H1 (cell line): ENCODE measurements at regions not wholly inside any gene's neighbourhood (a gene's known extent, or its start where the extent isn't known, plus 50 kb on each side); places are given as distances from the start of the nearest gene placed in this dataset.
"Not testable (repeated sequence)": the region's sequence is repeated elsewhere in the genome, so short reads cannot be mapped to it uniquely, and the experiment has no call there.

Experiments
- CTCF ChIA-PET: fragments of 300-600 bp; sonication (Branson Sonifier 250); formaldehyde crosslinking; loops from one replicate; lab custom pipeline; 2021; ENCODE audit not compliant: partially characterized antibody; lab: Charles Lee
- POLR2A ChIA-PET: fragments of 300-600 bp; sonication (Branson Sonifier 250); formaldehyde crosslinking; loops from one replicate; lab custom pipeline; 2021; ENCODE audit warnings: inconsistent platforms; ENCODE audit not compliant: partially characterized antibody; lab: Charles Lee
- DNase-seq, 2 experiments: peaks; one replicate each; pipeline versions ENCODE4 v3.0.0 to v3.0.0-alpha.2; 2010 to 2022; ENCODE audit warnings: low spot score in 2 of 2, low read depth in 1 of 2, mixed read lengths in 1 of 2
- FAIRE-seq: peaks from 2 replicates; lab custom pipeline; 2011; peaks lifted over from hg19 to GRCh38; lab: Jason Lieb, UNC
- H2AFZ ChIP-seq: 2 replicates; pipeline ENCODE4 v1.8.1; 2012; ENCODE audit warnings: low read length, inconsistent platforms
- H2AK5ac ChIP-seq: 2 replicates; pipeline ENCODE4 v1.6.1; 2013; ENCODE audit warnings: low read depth, low read length
- H2BK120ac ChIP-seq: replicated peaks from 2 replicates; pipeline ENCODE3; 2013; ENCODE audit warnings: low read depth, low read length, inconsistent platforms
- H2BK12ac ChIP-seq: 2 replicates; pipeline ENCODE4 v1.6.1; 2013; ENCODE audit warnings: low read depth, low read length
- H2BK15ac ChIP-seq: 2 replicates; pipeline ENCODE4 v1.6.1; 2013; ENCODE audit warnings: low read length
- H2BK20ac ChIP-seq: 2 replicates; pipeline ENCODE4 v1.6.1; 2013; ENCODE audit warnings: low read length
- H2BK5ac ChIP-seq: 2 replicates; pipeline ENCODE4 v1.6.1; 2013; ENCODE audit warnings: low read depth, low read length
- H3K14ac ChIP-seq: 2 replicates; pipeline ENCODE4 v1.6.1; 2013; ENCODE audit warnings: inconsistent platforms; ENCODE audit not compliant: insufficient read length
- H3K18ac ChIP-seq: 2 replicates; pipeline ENCODE4 v1.6.1; 2013; ENCODE audit warnings: low read length; ENCODE audit errors: extremely low read depth
- H3K23ac ChIP-seq: 2 replicates; pipeline ENCODE4 v1.6.1; 2013; ENCODE audit warnings: inconsistent platforms; ENCODE audit not compliant: insufficient read length
- H3K23me2 ChIP-seq: 2 replicates; pipeline ENCODE4 v1.6.1; 2013; ENCODE audit warnings: low read depth, low read length
- H3K27ac ChIP-seq: 2 replicates; pipeline ENCODE4 v1.6.1; 2011; ENCODE audit warnings: low read depth, low read length, inconsistent platforms
- H3K27me3 ChIP-seq, 4 experiments: replicated peaks in 1 of 4; 1 replicate in 1 of 4; 2 replicates in 3 of 4; pipeline versions ENCODE4 v1.6.1 to v1.8.1; 2011 to 2013; ENCODE audit warnings: low read length in 3 of 4, mild to moderate bottlenecking in 3 of 4, inconsistent platforms in 2 of 4, mixed read lengths in 2 of 4, moderate library complexity in 1 of 4; ENCODE audit not compliant: control insufficient read depth in 3 of 4, insufficient read depth in 3 of 4; ENCODE audit errors: extremely low read depth in 1 of 4
- H3K36me3 ChIP-seq, 4 experiments: 2 replicates each; pipeline versions ENCODE4 v1.6.1 to v1.8.1; 2011 to 2013; ENCODE audit warnings: mild to moderate bottlenecking in 4 of 4, low read length in 3 of 4, moderate library complexity in 2 of 4, control low read depth in 1 of 4, inconsistent platforms in 1 of 4; ENCODE audit not compliant: insufficient read depth in 4 of 4, control insufficient read depth in 2 of 4
- H3K4ac ChIP-seq: replicated peaks from 2 replicates; pipeline ENCODE3; 2013; ENCODE audit warnings: low read length, low read depth, mixed read lengths, inconsistent platforms; ENCODE audit not compliant: insufficient read length
- H3K4me1 ChIP-seq, 4 experiments: replicated peaks in 1 of 4; 1 replicate in 1 of 4; 2 replicates in 3 of 4; pipeline versions ENCODE4 v1.6.1 to v1.8.1; 2011 to 2013; ENCODE audit warnings: low read length in 3 of 4, inconsistent platforms in 2 of 4, mixed read lengths in 1 of 4; ENCODE audit not compliant: insufficient read depth in 4 of 4, control insufficient read depth in 3 of 4
- H3K4me2 ChIP-seq, 2 experiments: 2 replicates each; pipeline versions ENCODE4 v1.6.1 to v1.8.1; 2011 to 2013; ENCODE audit warnings: low read depth in 2 of 2, low read length in 2 of 2, control low read depth in 1 of 2, inconsistent platforms in 1 of 2, mild to moderate bottlenecking in 1 of 2; ENCODE audit not compliant: insufficient read depth in 1 of 2
- H3K4me3 ChIP-seq, 4 experiments: fragments of 200-600, 300-600 bp in 1 of 4; sonication (generic), shearing (Covaris generic), sonication (Bioruptor Twin) in 1 of 4; 2 replicates each; pipeline versions ENCODE4 v1.5.1 to v1.8.1; 2011 to 2016; ENCODE audit warnings: low read length in 4 of 4, low read depth in 3 of 4, control low read depth in 2 of 4, inconsistent platforms in 2 of 4, mild to moderate bottlenecking in 2 of 4, mixed read lengths in 1 of 4, moderate library complexity in 1 of 4; ENCODE audit not compliant: insufficient read depth in 2 of 4; ENCODE audit errors: extremely low read depth in 1 of 4
- H3K56ac ChIP-seq: replicated peaks from 2 replicates; pipeline ENCODE3; 2013; ENCODE audit warnings: low read depth, mild to moderate bottlenecking, mixed read lengths, low read length, inconsistent platforms; ENCODE audit not compliant: insufficient read length
- H3K79me1 ChIP-seq: 2 replicates; pipeline ENCODE4 v1.6.1; 2013; ENCODE audit warnings: low read depth, low read length, control low read depth
- H3K79me2 ChIP-seq, 2 experiments: 2 replicates each; pipeline versions ENCODE4 v1.6.1 to v1.8.1; 2012 to 2013; ENCODE audit warnings: low read length in 2 of 2, mild to moderate bottlenecking in 2 of 2, inconsistent platforms in 1 of 2; ENCODE audit not compliant: insufficient read depth in 2 of 2, control insufficient read depth in 1 of 2
- H3K9ac ChIP-seq, 4 experiments: replicated peaks in 1 of 4; 1 replicate in 1 of 4; 2 replicates in 3 of 4; pipeline versions ENCODE4 v1.6.1 to v1.8.1; 2011 to 2013; ENCODE audit warnings: low read depth in 3 of 4, low read length in 3 of 4, control low read depth in 2 of 4, mild to moderate bottlenecking in 2 of 4, moderate library complexity in 2 of 4, inconsistent platforms in 1 of 4; ENCODE audit errors: extremely low read depth in 1 of 4
- H3K9me3 ChIP-seq, 2 experiments: 2 replicates each; pipeline versions ENCODE4 v1.6.1 to v1.8.1; 2012 to 2013; ENCODE audit warnings: mild to moderate bottlenecking in 2 of 2, moderate library complexity in 2 of 2, control low read depth in 1 of 2, inconsistent platforms in 1 of 2, low read depth in 1 of 2, low read length in 1 of 2, mixed read lengths in 1 of 2; ENCODE audit not compliant: insufficient read depth in 2 of 2
- H4K20me1 ChIP-seq, 2 experiments: replicated peaks in 1 of 2; 2 replicates each; pipeline versions ENCODE3 to v1.8.1; 2011 to 2013; ENCODE audit warnings: inconsistent platforms in 2 of 2, low read length in 2 of 2, mild to moderate bottlenecking in 1 of 2; ENCODE audit not compliant: insufficient read depth in 2 of 2, control insufficient read depth in 1 of 2
- H4K5ac ChIP-seq: 2 replicates; pipeline ENCODE4 v1.6.1; 2013; ENCODE audit warnings: low read length, low read depth, mixed read lengths, inconsistent platforms; ENCODE audit not compliant: insufficient read length
- H4K8ac ChIP-seq: 2 replicates; pipeline ENCODE4 v1.8.0; 2013; ENCODE audit warnings: mild to moderate bottlenecking, moderate library complexity, low read length, inconsistent platforms; ENCODE audit not compliant: insufficient read depth; ENCODE audit errors: extremely low read depth
- H4K91ac ChIP-seq: replicated peaks from 2 replicates; pipeline ENCODE3; 2013; ENCODE audit warnings: low read length, mixed read lengths, inconsistent platforms; ENCODE audit not compliant: insufficient read length
- WGBS, 2 experiments: shearing (Covaris generic) in 1 of 2; methylation state at CpG; one replicate each; pipeline versions ENCODE4 v1.1.6 to v1.1.7; 2013 to 2015; ENCODE audit warnings: low lambda C conversion rate in 2 of 2, mixed read lengths in 2 of 2, inconsistent platforms in 1 of 2, low coverage in 1 of 2, missing lambda C conversion rate in 1 of 2; ENCODE audit not compliant: insufficient replicate concordance in 2 of 2, insufficient coverage in 1 of 2, insufficient read length in 1 of 2; ENCODE audit errors: extremely low coverage in 1 of 2, missing lambda C conversion rate in 1 of 2; 5-methylcytosine and 5-hydroxymethylcytosine counted together

DNA sequence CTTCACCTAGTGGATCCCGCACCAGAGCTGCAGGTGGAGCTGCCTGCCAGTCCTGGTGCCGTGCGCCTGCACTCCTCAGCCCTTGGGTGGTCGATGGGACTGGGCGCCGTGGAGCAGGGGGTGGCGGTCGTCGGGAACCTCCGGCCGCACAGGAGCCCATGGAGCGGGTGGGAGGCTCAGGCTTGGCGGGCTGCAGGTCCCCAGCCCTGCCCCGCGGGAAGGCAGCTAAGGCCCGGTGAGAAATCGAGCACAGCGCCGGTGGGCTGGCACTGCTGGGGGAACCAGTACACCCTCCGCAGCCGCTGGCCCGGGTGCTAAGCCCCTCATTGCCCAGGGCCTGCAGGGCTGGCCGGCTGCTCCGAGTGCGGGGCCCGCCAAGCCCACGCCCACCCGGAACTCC, 253.2 kb downstream of the MTERF1 start:
- FAIRE-seq, H2BK120ac ChIP-seq, H3K18ac ChIP-seq, DNase-seq, H4K91ac ChIP-seq, H3K4ac ChIP-seq, H3K56ac ChIP-seq, H2BK5ac ChIP-seq, H4K20me1 ChIP-seq, H2BK15ac ChIP-seq, H3K23me2 ChIP-seq, H3K36me3 ChIP-seq, H3K4me3 ChIP-seq, POLR2A ChIA-PET, H3K14ac ChIP-seq, H3K23ac ChIP-seq, H3K4me1 ChIP-seq, H3K9me3 ChIP-seq, H4K5ac ChIP-seq, H2BK12ac ChIP-seq, H3K79me1 ChIP-seq, H3K27me3 ChIP-seq, H2AK5ac ChIP-seq, H2BK20ac ChIP-seq, H2AFZ ChIP-seq, H4K8ac ChIP-seq, H3K79me2 ChIP-seq, H3K27ac ChIP-seq, H3K9ac ChIP-seq, H3K4me2 ChIP-seq: not testable (repeated sequence)
- 100% methylated on average over 8 of the region's 28 CpGs; no CpG with 5 or more reads in 1 of the 2 experiments for WGBS, 2 experiments
- CTCF ChIA-PET: interaction anchor here (1.1 kb wide), 1 partner anchor 8 kb away, joined by 3 read pairs; no protein-coding TSS in a partner anchor
